BLaER1 (cell line): ENCODE measurements at regions not wholly inside any gene's neighbourhood (a gene's known extent, or its start where the extent isn't known, plus 50 kb on each side); places are given as distances from the start of the nearest gene placed in this dataset.
"Not testable (repeated sequence)": the region's sequence is repeated elsewhere in the genome, so short reads cannot be mapped to it uniquely, and the experiment has no call there.

Experiments
- H3K27ac ChIP-seq: shearing (Covaris generic); formaldehyde crosslinking; 2 replicates; pipeline ENCODE4 v1.8.1; 2022
- H3K27me3 ChIP-seq: shearing (Covaris generic); formaldehyde crosslinking; 2 replicates; pipeline ENCODE4 v1.8.1; 2022
- H3K36me3 ChIP-seq: shearing (Covaris generic); formaldehyde crosslinking; 2 replicates; pipeline ENCODE4 v1.8.1; 2022
- H3K4me1 ChIP-seq: shearing (Covaris generic); formaldehyde crosslinking; 2 replicates; pipeline ENCODE4 v1.8.1; 2022
- H3K4me2 ChIP-seq: shearing (Covaris generic); formaldehyde crosslinking; 2 replicates; pipeline ENCODE4 v1.8.1; 2022
- H3K4me3 ChIP-seq: shearing (Covaris generic); formaldehyde crosslinking; 2 replicates; pipeline ENCODE4 v1.8.1; 2022
- H3K9ac ChIP-seq: shearing (Covaris generic); formaldehyde crosslinking; 2 replicates; pipeline ENCODE4 v1.8.1; 2022
- H3K9me3 ChIP-seq: shearing (Covaris generic); formaldehyde crosslinking; 2 replicates; pipeline ENCODE4 v1.8.1; 2022
- H4K20me1 ChIP-seq: shearing (Covaris generic); formaldehyde crosslinking; 2 replicates; pipeline ENCODE4 v1.8.1; 2022
- Cebpa-rat ChIP-seq: shearing (Covaris generic); IDR thresholded peaks from 2 replicates; pipeline ENCODE4 v1.8.1; 2022

DNA sequence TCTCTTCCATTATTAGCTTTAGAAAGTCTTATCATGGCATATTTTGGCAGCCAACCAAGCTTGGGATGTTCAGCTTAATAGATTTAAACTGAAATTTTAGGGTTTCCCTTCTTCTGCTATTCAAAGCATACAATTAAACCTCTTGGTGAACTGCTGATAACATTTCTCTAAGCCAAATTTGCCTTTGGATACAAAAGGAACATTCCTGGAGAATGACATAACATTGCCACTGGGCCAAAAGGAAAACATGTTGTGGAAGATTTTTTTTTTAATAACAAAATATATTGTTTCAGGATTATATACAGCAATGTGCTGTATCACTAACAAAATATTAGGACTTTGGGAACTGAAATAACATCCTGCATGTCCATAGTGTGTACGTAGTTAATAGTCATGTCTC is 215.1 kb upstream of the TBX18 start:
- no peaks in the 10 kb centered on the region for H3K36me3 ChIP-seq
- H3K27me3 ChIP-seq = no peaks in the 10 kb centered on the region
- no peak overlapping the region for H3K4me2 ChIP-seq
- no peak overlapping the region for H3K27ac ChIP-seq
- no peaks in the 10 kb centered on the region for H3K4me1 ChIP-seq
- H3K4me3 ChIP-seq = no peak overlapping the region
- no peaks in the 10 kb centered on the region for H3K9me3 ChIP-seq
- H3K9ac ChIP-seq = no peak overlapping the region
- TF ChIP-seq Cebpa-rat = no peak
- no peaks in the 10 kb centered on the region for H4K20me1 ChIP-seq

DNA sequence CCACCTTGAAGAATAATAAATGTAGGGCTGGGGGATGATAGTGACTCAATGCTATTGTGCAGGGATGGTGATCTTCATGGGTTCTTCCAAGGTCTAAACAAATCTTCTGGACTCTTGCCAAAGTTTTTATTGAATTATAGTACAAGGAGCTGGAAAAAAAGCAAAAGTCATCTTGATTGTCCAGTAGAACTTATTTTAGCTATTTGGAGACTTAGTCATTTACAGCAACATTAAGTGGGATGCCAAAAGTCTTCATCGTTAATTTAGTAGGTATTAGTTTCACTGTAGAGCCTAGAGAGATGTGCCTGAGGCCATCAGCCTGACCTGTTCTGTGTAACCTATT is 212.9 kb upstream of the TBX18 start:
- no peak overlapping the region for H3K4me2 ChIP-seq
- H3K4me3 ChIP-seq = no peak overlapping the region
- H3K36me3 ChIP-seq = no peaks in the 10 kb centered on the region
- H3K27ac ChIP-seq = no peak overlapping the region
- no peaks in the 10 kb centered on the region for H3K27me3 ChIP-seq
- TF ChIP-seq Cebpa-rat = no peak
- no peaks in the 10 kb centered on the region for H3K4me1 ChIP-seq
- H3K9ac ChIP-seq = no peak overlapping the region
- no peaks in the 10 kb centered on the region for H4K20me1 ChIP-seq
- H3K9me3 ChIP-seq = no peaks in the 10 kb centered on the region

DNA sequence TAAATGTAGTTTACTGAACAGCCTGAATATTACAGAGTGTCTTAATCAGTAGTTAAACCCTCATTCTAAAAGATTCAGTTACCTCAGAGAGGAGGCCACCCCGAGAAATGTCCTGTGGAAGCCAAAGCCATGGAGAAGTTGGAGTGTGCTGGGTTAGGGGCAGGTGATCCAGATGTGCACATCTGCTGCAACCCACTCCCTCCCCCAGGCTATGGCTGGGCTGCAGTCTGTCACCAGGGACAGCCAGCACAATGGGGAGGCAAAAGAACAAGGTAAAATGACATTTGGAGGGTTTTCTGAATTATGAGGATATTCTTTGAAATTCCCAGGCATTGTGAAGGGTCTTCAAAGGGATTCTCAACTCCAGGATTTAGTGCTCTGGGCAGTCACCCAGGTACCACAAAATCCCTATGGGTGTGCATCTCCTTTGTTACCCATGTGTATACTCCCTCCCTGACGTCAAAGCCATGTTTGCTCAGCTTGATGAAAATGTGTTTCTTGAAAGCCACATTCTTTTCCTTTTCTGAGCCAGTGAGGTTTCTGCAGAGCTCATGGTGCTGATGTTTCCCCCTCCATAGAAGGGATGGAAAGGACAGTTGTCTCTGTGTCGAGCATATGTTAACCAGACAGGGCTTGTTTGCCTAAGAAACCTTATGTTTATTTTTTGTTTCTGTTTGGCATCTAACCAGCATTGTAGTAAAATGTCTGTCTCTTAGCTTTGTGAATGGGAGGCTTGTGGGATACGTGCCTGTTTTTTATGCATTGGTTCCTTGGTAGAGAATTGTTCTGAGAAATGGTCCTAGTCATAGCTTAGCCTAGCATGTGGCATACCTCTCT is 212.3 kb upstream of the TBX18 start:
- no peaks in the 10 kb centered on the region for H3K4me1 ChIP-seq
- no peaks in the 10 kb centered on the region for H3K36me3 ChIP-seq
- no peak overlapping the region for H3K9ac ChIP-seq
- H3K4me3 ChIP-seq = no peak overlapping the region
- no peaks in the 10 kb centered on the region for H3K9me3 ChIP-seq
- no peak for TF ChIP-seq Cebpa-rat
- no peaks in the 10 kb centered on the region for H3K27me3 ChIP-seq
- H3K4me2 ChIP-seq = no peak overlapping the region
- H3K27ac ChIP-seq = no peak overlapping the region
- no peaks in the 10 kb centered on the region for H4K20me1 ChIP-seq

DNA sequence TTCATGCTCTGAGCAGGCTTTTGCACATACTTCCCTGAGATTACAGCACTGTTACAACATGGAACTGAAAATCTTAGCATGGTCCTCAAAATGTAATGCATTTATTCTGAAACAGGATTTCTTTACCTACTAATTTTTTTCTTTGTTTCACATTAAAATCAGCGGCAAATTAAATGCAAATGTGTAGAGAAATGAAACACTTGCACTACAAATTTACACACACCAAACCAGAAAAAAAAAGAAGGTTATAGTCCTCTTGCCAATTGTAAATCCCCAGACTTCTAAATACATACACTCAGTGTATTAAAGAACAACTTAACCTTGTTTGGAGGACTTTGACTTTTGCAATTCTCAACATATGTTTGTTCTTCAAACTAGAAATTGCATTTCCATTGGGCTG is 210.9 kb upstream of the TBX18 start:
- Histone ChIP-seq H3K9ac (no peak overlapping the region), H3K4me2 (no peak overlapping the region), H4K20me1 (no peaks in the 10 kb centered on the region), H3K9me3 (no peaks in the 10 kb centered on the region), H3K4me1 (no peaks in the 10 kb centered on the region), H3K27me3 (no peaks in the 10 kb centered on the region), H3K36me3 (no peaks in the 10 kb centered on the region), H3K4me3 (no peak overlapping the region), H3K27ac (no peak overlapping the region)
- TF ChIP-seq Cebpa-rat = no peak

DNA sequence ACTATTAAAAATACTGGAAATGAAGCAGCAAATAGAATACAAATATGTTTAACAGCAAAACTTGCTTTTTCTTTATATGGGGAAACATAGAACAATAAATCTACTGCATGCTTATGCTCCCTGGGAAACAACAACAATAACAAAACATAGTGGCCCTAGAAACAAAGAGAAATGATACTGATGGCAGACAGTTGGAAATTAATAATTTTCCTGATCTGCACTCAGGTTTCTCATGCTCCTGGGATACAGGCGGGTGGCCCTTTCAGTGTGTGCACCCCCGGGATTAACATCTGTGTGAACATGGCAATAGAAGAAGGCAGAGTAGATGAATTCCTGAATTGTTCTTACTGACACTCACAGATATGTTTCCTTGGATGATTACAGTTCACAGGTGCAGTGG is 209.2 kb upstream of the TBX18 start:
- H3K9me3 ChIP-seq = no peaks in the 10 kb centered on the region
- H4K20me1 ChIP-seq = no peaks in the 10 kb centered on the region
- no peak overlapping the region for H3K27ac ChIP-seq
- no peaks in the 10 kb centered on the region for H3K36me3 ChIP-seq
- no peak overlapping the region for H3K4me2 ChIP-seq
- no peak for TF ChIP-seq Cebpa-rat
- H3K4me1 ChIP-seq = no peaks in the 10 kb centered on the region
- no peaks in the 10 kb centered on the region for H3K27me3 ChIP-seq
- no peak overlapping the region for H3K4me3 ChIP-seq
- no peak overlapping the region for H3K9ac ChIP-seq

DNA sequence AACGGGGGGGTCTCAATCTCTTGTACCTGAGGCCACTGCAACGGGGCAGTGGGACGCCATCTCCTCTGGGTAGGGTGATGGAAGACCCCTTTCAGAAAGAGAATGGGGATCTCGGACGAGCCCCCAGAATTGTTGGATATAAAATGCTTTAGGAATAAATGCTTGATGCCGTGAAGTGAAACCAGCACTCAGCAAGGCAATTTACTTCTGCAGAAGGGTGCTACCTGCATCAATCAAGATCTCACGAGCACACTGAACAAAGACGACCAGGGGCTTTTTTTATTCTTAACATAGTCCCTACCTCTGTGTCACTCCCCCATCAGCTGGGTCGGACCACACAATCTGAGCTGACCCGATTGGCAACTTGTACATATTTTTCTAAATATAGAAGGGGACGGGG is 203.6 kb upstream of the TBX18 start:
- no peak overlapping the region for H3K4me3 ChIP-seq
- H4K20me1 ChIP-seq = no peaks in the 10 kb centered on the region
- H3K4me1 ChIP-seq = no peaks in the 10 kb centered on the region
- no peak overlapping the region for H3K27ac ChIP-seq
- no peak overlapping the region for H3K9ac ChIP-seq
- no peaks in the 10 kb centered on the region for H3K27me3 ChIP-seq
- no peak overlapping the region for H3K4me2 ChIP-seq
- no peak for TF ChIP-seq Cebpa-rat
- H3K36me3 ChIP-seq = no peaks in the 10 kb centered on the region
- peaks cover 6% of the 10 kb centered on the region for H3K9me3 ChIP-seq

DNA sequence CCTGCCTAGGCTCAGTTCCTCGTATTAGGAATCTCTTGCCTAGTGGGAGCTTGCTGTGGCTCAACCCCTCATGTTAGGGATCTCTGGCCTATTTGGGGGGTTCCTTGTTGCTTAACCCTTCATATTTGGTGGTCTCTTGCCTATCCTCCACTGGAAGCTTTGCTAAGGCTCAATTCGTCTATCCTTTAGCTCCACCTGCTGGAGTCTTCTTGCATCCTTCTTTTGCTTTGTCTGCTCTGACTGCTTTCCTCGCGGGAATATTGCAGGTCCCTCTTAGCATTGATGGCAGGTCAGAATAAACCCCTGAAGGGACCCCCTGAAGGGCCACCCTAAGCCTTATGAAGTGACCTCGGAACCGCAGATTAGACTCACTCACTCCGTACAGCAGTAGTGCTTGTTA is 203.0 kb upstream of the TBX18 start:
- Histone ChIP-seq H3K27me3 (no peaks in the 10 kb centered on the region), H3K4me1 (no peaks in the 10 kb centered on the region), H3K36me3 (no peaks in the 10 kb centered on the region), H3K9me3 (peaks cover 6% of the 10 kb centered on the region), H3K9ac (no peak overlapping the region), H4K20me1 (no peaks in the 10 kb centered on the region), H3K4me3 (no peak overlapping the region), H3K4me2 (no peak overlapping the region), H3K27ac (no peak overlapping the region)
- TF ChIP-seq Cebpa-rat = no peak

DNA sequence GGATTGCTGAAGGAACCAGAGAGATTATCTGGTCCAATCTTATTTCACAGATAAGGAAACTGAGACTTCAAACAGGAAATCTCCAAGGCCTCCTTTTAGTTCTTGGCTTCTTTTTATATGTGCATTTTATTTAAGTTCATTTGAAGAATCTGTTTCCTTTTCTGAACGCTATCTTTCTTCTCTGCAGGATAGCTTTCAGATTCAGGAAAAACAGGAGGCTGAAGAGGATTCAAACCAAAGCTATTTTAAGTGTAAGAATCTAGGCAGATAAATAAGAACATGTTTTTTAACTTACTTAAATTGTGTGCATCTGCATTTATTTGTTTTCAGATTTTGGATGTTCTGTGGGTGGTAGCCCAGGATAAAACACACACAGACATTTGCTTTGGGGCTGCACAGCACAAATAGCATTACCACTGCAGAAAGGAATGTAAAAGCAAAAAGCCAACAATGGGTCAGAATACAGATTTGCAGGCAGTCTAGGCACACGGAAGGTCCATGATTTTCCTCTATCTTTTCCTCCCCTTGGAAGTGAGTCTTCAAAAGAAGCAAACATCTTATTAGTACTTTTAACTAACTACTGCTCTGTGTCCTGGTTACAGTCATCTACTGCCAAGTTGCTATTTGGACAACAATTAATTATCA is 188.8 kb upstream of the TBX18 start:
- H3K4me3 ChIP-seq = no peak overlapping the region
- H3K9ac ChIP-seq = no peak overlapping the region
- no peaks in the 10 kb centered on the region for H3K36me3 ChIP-seq
- TF ChIP-seq Cebpa-rat = no peak
- H3K4me1 ChIP-seq = no peaks in the 10 kb centered on the region
- no peaks in the 10 kb centered on the region for H3K27me3 ChIP-seq
- no peak overlapping the region for H3K4me2 ChIP-seq
- no peaks in the 10 kb centered on the region for H3K9me3 ChIP-seq
- H4K20me1 ChIP-seq = no peaks in the 10 kb centered on the region
- H3K27ac ChIP-seq = no peak overlapping the region

DNA sequence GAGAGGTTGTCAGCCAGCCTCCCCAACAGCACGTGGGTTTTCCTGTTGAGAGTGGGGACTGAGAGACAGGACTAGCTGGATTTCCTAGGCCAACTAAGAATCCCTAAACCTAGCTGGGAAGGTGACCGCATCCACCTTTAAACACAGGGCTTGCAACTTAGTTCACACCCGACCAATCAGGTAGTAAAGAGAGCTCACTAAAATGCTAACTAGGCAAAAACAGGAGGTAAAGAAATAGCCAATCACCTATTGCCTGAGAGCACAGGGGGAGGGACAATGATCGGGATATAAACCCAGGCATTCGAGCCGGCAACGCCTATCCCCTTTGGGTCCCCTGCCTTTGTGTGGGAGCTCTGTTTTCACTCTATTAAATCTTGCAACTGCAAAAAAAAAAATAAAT is 180.5 kb upstream of the TBX18 start:
- H3K9me3 ChIP-seq, H4K20me1 ChIP-seq, H3K4me1 ChIP-seq, H3K27ac ChIP-seq, H3K4me3 ChIP-seq, H3K9ac ChIP-seq, H3K36me3 ChIP-seq, H3K4me2 ChIP-seq, H3K27me3 ChIP-seq: not testable (repeated sequence)

DNA sequence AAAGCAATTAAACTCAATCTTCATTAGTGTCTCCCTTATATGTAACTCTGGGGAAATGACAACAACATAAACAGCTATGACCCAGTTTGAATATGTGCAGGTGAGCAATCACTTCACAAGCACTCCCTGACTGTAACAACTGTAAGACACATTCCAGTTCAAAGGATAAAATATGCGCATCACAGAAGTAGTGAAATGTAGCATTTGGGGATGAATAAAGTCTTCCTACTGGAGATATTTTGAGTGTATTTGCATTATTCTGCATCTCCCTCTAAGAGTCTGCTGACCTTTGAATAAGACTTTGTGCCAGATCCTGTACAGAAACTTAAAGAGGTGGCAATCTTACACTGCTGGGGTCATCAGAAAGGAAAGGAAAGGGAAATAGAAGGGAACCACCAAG is 179.5 kb upstream of the TBX18 start:
- H3K9ac ChIP-seq = no peak overlapping the region
- no peaks in the 10 kb centered on the region for H3K27me3 ChIP-seq
- H3K9me3 ChIP-seq = no peaks in the 10 kb centered on the region
- TF ChIP-seq Cebpa-rat = no peak
- no peak overlapping the region for H3K4me2 ChIP-seq
- H3K27ac ChIP-seq = no peak overlapping the region
- no peaks in the 10 kb centered on the region for H3K4me1 ChIP-seq
- no peaks in the 10 kb centered on the region for H3K36me3 ChIP-seq
- H3K4me3 ChIP-seq = no peak overlapping the region
- no peaks in the 10 kb centered on the region for H4K20me1 ChIP-seq

DNA sequence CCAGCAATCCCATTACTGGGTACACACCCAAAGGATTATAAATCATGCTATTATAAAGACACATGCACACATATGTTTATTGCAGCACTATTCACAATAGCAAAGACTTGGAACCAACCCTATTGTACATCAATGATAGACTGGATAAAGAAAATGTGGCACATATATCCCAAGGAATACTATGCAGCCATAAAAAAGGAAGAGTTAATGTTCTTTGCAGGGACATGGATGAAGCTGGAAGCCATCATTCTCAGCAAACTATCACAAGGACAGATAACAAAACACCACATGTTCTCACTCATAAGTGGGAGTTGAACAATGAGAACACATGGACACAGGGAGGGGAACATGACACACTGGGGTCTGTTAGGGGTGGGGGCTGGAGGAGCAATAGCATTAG is 177.2 kb upstream of the TBX18 start:
- not testable (repeated sequence) for H3K27ac ChIP-seq, H4K20me1 ChIP-seq, H3K4me1 ChIP-seq, H3K9me3 ChIP-seq, H3K4me2 ChIP-seq, H3K9ac ChIP-seq, H3K36me3 ChIP-seq, H3K4me3 ChIP-seq, H3K27me3 ChIP-seq
